WTC11 (cell line): ENCODE measurements at regions not wholly inside any gene's neighbourhood (a gene's known extent, or its start where the extent isn't known, plus 50 kb on each side); places are given as distances from the start of the nearest gene placed in this dataset.

Source experiments
- ATAC-seq: fragments of 200-7000 bp; cut with Tn5 transposase; 2 replicates; pipeline ENCODE4 v1.10.0; 2021; ENCODE audit warnings: mild to moderate bottlenecking, moderate library complexity
- CTCF ChIA-PET: fragments of 300-600 bp; sonication (Branson Sonifier 250); formaldehyde crosslinking; loops from one replicate; lab custom pipeline; 2021; ENCODE audit warnings: antibody characterized with exemption; lab: Charles Lee
- POLR2A ChIA-PET: fragments of 350-600 bp; sonication (Branson Sonifier 250); formaldehyde crosslinking; loops from one replicate; lab custom pipeline; 2021; ENCODE audit warnings: antibody characterized with exemption; lab: Charles Lee
- DNase-seq: peaks from one replicate; pipeline ENCODE4 v3.0.0; 2021; ENCODE audit warnings: low spot score
- H3K27ac Mint-ChIP-seq: 2 replicates; pipeline ENCODE4 v1.8.0; 2021; ENCODE audit warnings: mixed read lengths
- H3K27me3 Mint-ChIP-seq: 2 replicates; pipeline ENCODE4 v1.8.0; 2021; ENCODE audit warnings: low read depth, mild to moderate bottlenecking, moderate library complexity, mixed read lengths
- H3K36me3 Mint-ChIP-seq: 2 replicates; pipeline ENCODE4 v1.8.0; 2021; ENCODE audit warnings: mixed read lengths
- H3K4me1 Mint-ChIP-seq: 2 replicates; pipeline ENCODE4 v1.8.0; 2022; ENCODE audit warnings: mixed read lengths
- H3K4me3 Mint-ChIP-seq: 2 replicates; pipeline ENCODE4 v1.8.0; 2021; ENCODE audit warnings: mild to moderate bottlenecking, moderate library complexity, mixed read lengths
- H3K9me3 Mint-ChIP-seq: 2 replicates; pipeline ENCODE4 v1.8.0; 2021; ENCODE audit warnings: mixed read lengths
- CBFB ChIP-seq: sonication (generic); formaldehyde crosslinking; IDR thresholded peaks from 2 replicates; pipeline ENCODE4 v1.8.1; 2022; ENCODE audit warnings: mild to moderate bottlenecking, low read depth, missing genetic modification reagents
- CREB1 ChIP-seq: sonication (generic); formaldehyde crosslinking; IDR thresholded peaks from 2 replicates; pipeline ENCODE4 v1.8.0; 2023; ENCODE audit warnings: mild to moderate bottlenecking, missing genetic modification reagents
- CTCF ChIP-seq: fragments of 200-600 bp; IDR thresholded peaks from 2 replicates; pipeline ENCODE4 v1.8.0; 2022; ENCODE audit warnings: antibody characterized with exemption
- ELF4 ChIP-seq: sonication (generic); formaldehyde crosslinking; IDR thresholded peaks from 2 replicates; pipeline ENCODE4 v1.8.1; 2022; ENCODE audit warnings: low read depth, mild to moderate bottlenecking, moderate library complexity, missing genetic modification reagents
- FOXK1 ChIP-seq: sonication (generic); formaldehyde crosslinking; IDR thresholded peaks from 2 replicates; pipeline ENCODE4 v1.8.0; 2022; ENCODE audit warnings: mild to moderate bottlenecking, moderate library complexity, missing genetic modification reagents
- IRF2 ChIP-seq: sonication (generic); formaldehyde crosslinking; IDR thresholded peaks from 2 replicates; pipeline ENCODE4 v1.8.0; 2022; ENCODE audit warnings: low read depth, missing genetic modification reagents, borderline replicate concordance
- JAZF1 ChIP-seq: fragments of 250-450 bp; sonication (Bioruptor Pico); IDR thresholded peaks from 2 replicates; pipeline ENCODE4 v1.9.0; 2021; ENCODE audit warnings: moderate library complexity, mild to moderate bottlenecking, inconsistent platforms
- JUN ChIP-seq: sonication (generic); formaldehyde crosslinking; IDR thresholded peaks from 2 replicates; pipeline ENCODE4 v1.8.0; 2023; ENCODE audit warnings: mild to moderate bottlenecking, missing genetic modification reagents
- KAT7 ChIP-seq: sonication (generic); formaldehyde crosslinking; IDR thresholded peaks from 2 replicates; pipeline ENCODE4 v1.8.1; 2023; ENCODE audit warnings: missing genetic modification reagents, mild to moderate bottlenecking, borderline replicate concordance
- MAX ChIP-seq: sonication (generic); formaldehyde crosslinking; IDR thresholded peaks from 2 replicates; pipeline ENCODE4 v1.8.0; 2022; ENCODE audit warnings: mild to moderate bottlenecking, missing genetic modification reagents
- OVOL2 ChIP-seq: fragments of 250-450 bp; sonication (Bioruptor Pico); IDR thresholded peaks from 2 replicates; pipeline ENCODE4 v1.9.0; 2021; ENCODE audit warnings: mild to moderate bottlenecking, borderline replicate concordance
- PRDM15 ChIP-seq: sonication (generic); formaldehyde crosslinking; IDR thresholded peaks from 2 replicates; pipeline ENCODE4 v1.8.0; 2022; ENCODE audit warnings: missing genetic modification reagents
- PREB ChIP-seq: sonication (generic); formaldehyde crosslinking; IDR thresholded peaks from 2 replicates; pipeline ENCODE4 v1.8.1; 2022; ENCODE audit warnings: mild to moderate bottlenecking, missing genetic modification reagents, moderate library complexity, borderline replicate concordance
- RELA ChIP-seq: sonication (generic); formaldehyde crosslinking; IDR thresholded peaks from 2 replicates; pipeline ENCODE4 v1.8.1; 2022; ENCODE audit warnings: missing genetic modification reagents, mild to moderate bottlenecking, borderline replicate concordance
- USF1 ChIP-seq: sonication (generic); formaldehyde crosslinking; IDR thresholded peaks from 2 replicates; pipeline ENCODE4 v1.8.0; 2022; ENCODE audit warnings: mild to moderate bottlenecking, missing genetic modification reagents
- ZBTB43 ChIP-seq: sonication (generic); formaldehyde crosslinking; IDR thresholded peaks from 2 replicates; pipeline ENCODE4 v1.8.1; 2023; ENCODE audit warnings: mild to moderate bottlenecking, missing genetic modification reagents
- ZNF512 ChIP-seq: sonication (generic); formaldehyde crosslinking; IDR thresholded peaks from 2 replicates; pipeline ENCODE4 v1.8.1; 2022; ENCODE audit warnings: missing genetic modification reagents, borderline replicate concordance
- ZNF532 ChIP-seq: fragments of 250-450 bp; sonication (Bioruptor Pico); IDR thresholded peaks from 2 replicates; pipeline ENCODE4 v1.9.0; 2021; ENCODE audit warnings: mild to moderate bottlenecking, borderline replicate concordance

- DNase-seq: no peak
- no peak; the same call in 1 of the 2 replicates for ATAC-seq
- Mint-ChIP-seq H3K9me3 (peaks cover 27% of the 10 kb centered on the region), H3K36me3 (peaks cover 13% of the 10 kb centered on the region), H3K27ac (no peak overlapping the region), H3K4me1 (peaks cover 20% of the 10 kb centered on the region), H3K27me3 (no peaks in the 10 kb centered on the region), H3K4me3 (no peak overlapping the region)
- ChIA-PET POLR2A (no interaction called here), CTCF (interaction anchor here (1.7 to 2.2 kb wide), 2 partner anchors 18 to 32 kb away, joined by 5 to 10 read pairs; no protein-coding TSS in a partner anchor)
- TF ChIP-seq ZNF532: no peak
- no peak for TF ChIP-seq CBFB (CRISPR knock-in tag)
- no peak for TF ChIP-seq ELF4
- no peak for TF ChIP-seq ZNF512 (CRISPR knock-in tag)
- no peak for TF ChIP-seq KAT7 (CRISPR knock-in tag)
- no peak for TF ChIP-seq PREB (CRISPR knock-in tag)
- TF ChIP-seq JAZF1 (CRISPR knock-in tag): no peak
- no peak for TF ChIP-seq MAX
- no peak for TF ChIP-seq IRF2 (CRISPR knock-in tag)
- no peak for TF ChIP-seq ZBTB43 (CRISPR knock-in tag)
- TF ChIP-seq OVOL2: no peak
- no peak for TF ChIP-seq JUN (CRISPR knock-in tag)
- TF ChIP-seq USF1 (CRISPR knock-in tag): no peak
- TF ChIP-seq FOXK1: no peak
- no peak for TF ChIP-seq PRDM15 (CRISPR knock-in tag)
- no peak for TF ChIP-seq CREB1 (CRISPR knock-in tag)
- TF ChIP-seq RELA: no peak
- TF ChIP-seq CTCF: no peak
- TF ChIP-seq, all 79 proteins: peak for 0
Measured at GRCh38 chr14:30252151-30252550, 306.8 kb upstream of the G2E3 start.
